Natural killer cell (primary cell): ENCODE measurements at regions not wholly inside any gene's neighbourhood (a gene's known extent, or its start where the extent isn't known, plus 50 kb on each side); places are given as distances from the start of the nearest gene placed in this dataset.

Experiments used
- ATAC-seq, 3 donors: fragments of 150-1000 bp in 2 of 3; fragments of 200-7000 bp in 1 of 3; cut with Tn5 transposase; 1 replicate in 1 of 3; 2 replicates in 2 of 3; pipeline ENCODE4 v1.10.0; 2021; ENCODE audit warnings: mild to moderate bottlenecking in 2 of 3, moderate library complexity in 2 of 3
- DNase-seq, 2 donors: peaks; one replicate each; pipeline versions ENCODE4 v3.0.0 to v3.0.0-alpha.2; 2013 to 2021; ENCODE audit warnings: mixed read lengths in 1 of 2
- H3K27ac ChIP-seq: one replicate; pipeline ENCODE4 v1.5.1; 2013; ENCODE audit warnings: mild to moderate bottlenecking, low read length
- H3K27me3 ChIP-seq: one replicate; pipeline ENCODE4 v1.6.1; 2013; ENCODE audit warnings: low read length; ENCODE audit not compliant: control insufficient read depth, insufficient read depth
- H3K36me3 ChIP-seq: one replicate; pipeline ENCODE4 v1.6.1; 2013; ENCODE audit warnings: low read length; ENCODE audit not compliant: control insufficient read depth, insufficient read depth
- H3K4me1 ChIP-seq: one replicate; pipeline ENCODE4 v1.6.1; 2013; ENCODE audit warnings: low read length; ENCODE audit not compliant: control insufficient read depth, insufficient read depth
- H3K4me3 ChIP-seq: one replicate; pipeline ENCODE4 v1.5.1; 2013; ENCODE audit warnings: low read length
- H3K9me3 ChIP-seq: one replicate; pipeline ENCODE4 v1.6.1; 2013; ENCODE audit warnings: low read length; ENCODE audit not compliant: control insufficient read depth, insufficient read depth
- H3K27ac Mint-ChIP-seq, 2 donors: one replicate each; pipeline ENCODE4 v1.8.0; 2022; ENCODE audit warnings: mild to moderate bottlenecking in 2 of 2, mixed read lengths in 2 of 2, moderate library complexity in 1 of 2
- H3K27me3 Mint-ChIP-seq, 2 donors: one replicate each; pipeline ENCODE4 v1.8.0; 2022; ENCODE audit warnings: low read depth in 2 of 2, mixed read lengths in 2 of 2
- H3K36me3 Mint-ChIP-seq: one replicate; pipeline ENCODE4 v1.8.0; 2022; ENCODE audit warnings: mixed read lengths
- H3K4me1 Mint-ChIP-seq, 2 donors: one replicate each; pipeline ENCODE4 v1.8.0; 2022; ENCODE audit warnings: mixed read lengths in 2 of 2
- H3K4me3 Mint-ChIP-seq: one replicate; pipeline ENCODE4 v1.8.0; 2022; ENCODE audit warnings: mild to moderate bottlenecking, moderate library complexity, mixed read lengths
- H3K9me3 Mint-ChIP-seq, 2 donors: one replicate each; pipeline ENCODE4 v1.8.0; 2022; ENCODE audit warnings: mixed read lengths in 2 of 2
- CTCF ChIP-seq: fragments of 200-600 bp; IDR thresholded peaks from one replicate; pipeline ENCODE4 v1.8.0; 2022; ENCODE audit warnings: antibody characterized with exemption
- WGBS: methylation state at CpG from one replicate; pipeline ENCODE4 v1.1.7; 2013; ENCODE audit warnings: missing lambda C conversion rate; ENCODE audit not compliant: insufficient coverage; 5-methylcytosine and 5-hydroxymethylcytosine counted together
- intact Hi-C: fragments of 100-400 bp; cut with micrococcal nuclease; formaldehyde crosslinking; loops from one replicate; pipeline ENCODE4 v1.14.2; 2022

- Histone ChIP-seq H3K4me1 (peaks cover 4% of the 10 kb centered on the region), H3K9me3 (no peaks in the 10 kb centered on the region), H3K27me3 (no peaks in the 10 kb centered on the region), H3K4me3 (no peak overlapping the region), H3K27ac (no peak overlapping the region), H3K36me3 (no peaks in the 10 kb centered on the region)
- WGBS = 100% methylated on average over 1 of the region's 1 CpG
- no peak overlapping the region for H3K4me3 Mint-ChIP-seq
- H3K4me1 Mint-ChIP-seq = peaks cover 0 to 13% of the 10 kb centered on the region in 2 donors
- H3K27ac Mint-ChIP-seq = no peak overlapping the region
- intact Hi-C loops = no loop called here
- no peak for ATAC-seq
- no peaks in the 10 kb centered on the region for H3K27me3 Mint-ChIP-seq
- no peaks in the 10 kb centered on the region for H3K9me3 Mint-ChIP-seq
- no peak for DNase-seq
- TF ChIP-seq CTCF = no peak
- H3K36me3 Mint-ChIP-seq = no peaks in the 10 kb centered on the region
These were observed 61.0 kb upstream of the PRDM8 start for GRCh38 chr4:80136270-80136669.

- Mint-ChIP-seq H3K4me3 (no peak overlapping the region), H3K9me3 (no peaks in the 10 kb centered on the region), H3K27ac (no peak overlapping the region), H3K4me1 (peaks cover 0 to 13% of the 10 kb centered on the region in 2 donors), H3K36me3 (no peaks in the 10 kb centered on the region), H3K27me3 (no peaks in the 10 kb centered on the region)
- Histone ChIP-seq H3K9me3 (no peaks in the 10 kb centered on the region), H3K27ac (no peak overlapping the region), H3K27me3 (no peaks in the 10 kb centered on the region), H3K4me3 (no peak overlapping the region), H3K4me1 (peaks cover 4% of the 10 kb centered on the region), H3K36me3 (no peaks in the 10 kb centered on the region)
- TF ChIP-seq CTCF = no peak
- ATAC-seq (no peak), DNase-seq (no peak)
- intact Hi-C loops = no loop called here
These were observed 61.6 kb upstream of the PRDM8 start for GRCh38 chr4:80135702-80136058.

GRCh38 chr4:80134936-80135701 lies 62.1 kb upstream of the ANTXR2 start:
- no peak overlapping the region for H3K27ac ChIP-seq
- no peaks in the 10 kb centered on the region for H3K36me3 ChIP-seq
- Mint-ChIP-seq H3K9me3 (no peaks in the 10 kb centered on the region), H3K4me3 (no peak overlapping the region), H3K36me3 (no peaks in the 10 kb centered on the region), H3K27me3 (no peaks in the 10 kb centered on the region), H3K27ac (no peak overlapping the region), H3K4me1 (peaks cover 0 to 13% of the 10 kb centered on the region in 2 donors)
- WGBS = 93% methylated on average over 8 of the region's 8 CpGs
- H3K4me1 ChIP-seq = peaks cover 4% of the 10 kb centered on the region
- intact Hi-C loops = no loop called here
- no peaks in the 10 kb centered on the region for H3K27me3 ChIP-seq
- ATAC-seq = no peak
- no peak for DNase-seq
- H3K9me3 ChIP-seq = no peaks in the 10 kb centered on the region
- TF ChIP-seq CTCF = no peak
- no peak overlapping the region for H3K4me3 ChIP-seq

- Histone ChIP-seq H3K36me3 (no peaks in the 10 kb centered on the region), H3K4me1 (no peaks in the 10 kb centered on the region), H3K27ac (no peak overlapping the region), H3K4me3 (no peak overlapping the region), H3K27me3 (no peaks in the 10 kb centered on the region), H3K9me3 (no peaks in the 10 kb centered on the region)
- WGBS = 94% methylated on average over 7 of the region's 9 CpGs
- Mint-ChIP-seq H3K4me3 (no peak overlapping the region), H3K9me3 (no peaks in the 10 kb centered on the region), H3K36me3 (no peaks in the 10 kb centered on the region), H3K27ac (no peak overlapping the region), H3K27me3 (no peaks in the 10 kb centered on the region), H3K4me1 (peaks cover 5 to 6% of the 10 kb centered on the region in 2 donors)
- intact Hi-C loops = no loop called here
- ATAC-seq (no peak), DNase-seq (no peak)
- TF ChIP-seq CTCF = no peak
These were observed 60.3 kb upstream of the ANTXR2 start for GRCh38 chr4:80133240-80133783.
